ENCODE measurements at regions not wholly inside any gene's neighbourhood (a gene's known extent, or its start where the extent isn't known, plus 50 kb on each side); places are given as distances from the start of the nearest gene placed in this dataset.

- no peak for DNase-seq
Measured at GRCh38 chr2:181190711-181191110, 210.3 kb downstream of the UBE2E3 start.

GRCh38 chr2:181193550-181193949 lies 213.1 kb downstream of the UBE2E3 start:
- no peak for DNase-seq

- no peak for DNase-seq
Measured at GRCh38 chr2:181196401-181196800, 216.0 kb downstream of the UBE2E3 start.

GRCh38 chr2:181197140-181197760 lies 216.8 kb downstream of the UBE2E3 start:
- DNase-seq = no peak

GRCh38 chr2:181198183-181198864 lies 217.9 kb downstream of the UBE2E3 start:
- DNase-seq = no peak

- DNase-seq = no peak
Measured at GRCh38 chr2:181203412-181203811, 223.0 kb downstream of the UBE2E3 start.

- no peak for DNase-seq
Measured at GRCh38 chr2:181203916-181204315, 223.5 kb downstream of the UBE2E3 start.

- DNase-seq = peak; percentile 85
Measured at GRCh38 chr2:181218401-181218821, 238.0 kb downstream of the UBE2E3 start.

- DNase-seq = no peak
Measured at GRCh38 chr2:181223234-181223633, 234.0 kb upstream of the ITGA4 start.

- no peak for DNase-seq
Measured at GRCh38 chr2:181224866-181225265, 232.3 kb upstream of the ITGA4 start.

- no peak for DNase-seq
Measured at GRCh38 chr2:181228661-181229060, 228.5 kb upstream of the ITGA4 start.

GRCh38 chr2:181231151-181231550 lies 226.0 kb upstream of the ITGA4 start:
- peak; percentile 53 for DNase-seq

GRCh38 chr2:181231886-181232621 lies 225.1 kb upstream of the ITGA4 start:
- DNase-seq = peak; percentile 95

GRCh38 chr2:181234487-181234891 lies 222.7 kb upstream of the ITGA4 start:
- no peak for DNase-seq

- no peak for DNase-seq
Measured at GRCh38 chr2:181235011-181235410, 222.2 kb upstream of the ITGA4 start.

- DNase-seq = no peak
Measured at GRCh38 chr2:181235683-181236459, 221.3 kb upstream of the ITGA4 start.

- DNase-seq = no peak
Measured at GRCh38 chr2:181239201-181239799, 217.9 kb upstream of the ITGA4 start.

GRCh38 chr2:181240844-181241243 lies 216.3 kb upstream of the ITGA4 start:
- no peak for DNase-seq

- no peak for DNase-seq
Measured at GRCh38 chr2:181241366-181241765, 215.8 kb upstream of the ITGA4 start.

- no peak for DNase-seq
Measured at GRCh38 chr2:181241797-181242196, 215.4 kb upstream of the ITGA4 start.

- no peak for DNase-seq
Measured at GRCh38 chr2:181242262-181242661, 214.9 kb upstream of the ITGA4 start.

- no peak for DNase-seq
Measured at GRCh38 chr2:181243319-181243718, 213.9 kb upstream of the ITGA4 start.

- no peak for DNase-seq
Measured at GRCh38 chr2:181250691-181251090, 206.5 kb upstream of the ITGA4 start.
